MM.1S (cell line): ENCODE measurements at regions not wholly inside any gene's neighbourhood (a gene's known extent, or its start where the extent isn't known, plus 50 kb on each side); places are given as distances from the start of the nearest gene placed in this dataset.

Source experiments
- DNase-seq: peaks from one replicate; pipeline ENCODE4 v3.0.0-alpha.2; 2015
- H2AFZ ChIP-seq: fragments of 300-600 bp; sonication (generic); 2 replicates; pipeline ENCODE4 v1.6.0; 2016; ENCODE audit warnings: antibody characterized with exemption, low read length
- H3F3A ChIP-seq: fragments of 300-600 bp; sonication (generic); 2 replicates; pipeline ENCODE4 v1.6.1; 2016; ENCODE audit warnings: mild to moderate bottlenecking, antibody characterized with exemption, low read length, moderate library complexity, mixed read lengths; ENCODE audit not compliant: insufficient read depth
- H3K27ac ChIP-seq: fragments of 300-600 bp; sonication (generic); 2 replicates; pipeline ENCODE4 v1.5.1; 2016; ENCODE audit warnings: mild to moderate bottlenecking, low read length
- H3K27me3 ChIP-seq: fragments of 300-600 bp; sonication (generic); replicated peaks from 2 replicates; pipeline ENCODE4 v1.6.0; 2016; ENCODE audit warnings: low read length; ENCODE audit not compliant: insufficient read depth
- H3K36me3 ChIP-seq: fragments of 300-600 bp; sonication (generic); replicated peaks from 2 replicates; pipeline ENCODE4 v1.6.1; 2016; ENCODE audit warnings: mild to moderate bottlenecking, low read length, mixed read lengths; ENCODE audit not compliant: insufficient read depth
- H3K4me1 ChIP-seq: fragments of 300-600 bp; sonication (generic); 2 replicates; pipeline ENCODE4 v1.6.1; 2016; ENCODE audit warnings: low read length, mixed read lengths
- H3K4me2 ChIP-seq: fragments of 300-600 bp; sonication (generic); 2 replicates; pipeline ENCODE4 v1.6.0; 2016; ENCODE audit warnings: low read depth, low read length
- H3K4me3 ChIP-seq: fragments of 300-600 bp; sonication (generic); 2 replicates; pipeline ENCODE4 v1.5.1; 2016; ENCODE audit warnings: low read length, mixed read lengths
- H3K79me2 ChIP-seq: fragments of 300-600 bp; sonication (generic); 2 replicates; pipeline ENCODE4 v1.6.1; 2016; ENCODE audit warnings: mixed run types, low read length, mixed read lengths
- H3K9ac ChIP-seq: fragments of 300-600 bp; sonication (generic); 2 replicates; pipeline ENCODE4 v1.6.1; 2016; ENCODE audit warnings: low read length, mixed read lengths
- H3K9me2 ChIP-seq: fragments of 300-600 bp; sonication (generic); replicated peaks from 2 replicates; pipeline ENCODE4 v1.6.1; 2016; ENCODE audit warnings: mild to moderate bottlenecking, low read length, mixed read lengths; ENCODE audit not compliant: insufficient read depth
- H3K9me3 ChIP-seq: fragments of 300-600 bp; sonication (generic); replicated peaks from 2 replicates; pipeline ENCODE4 v1.6.1; 2016; ENCODE audit warnings: mild to moderate bottlenecking, low read length, mixed read lengths; ENCODE audit not compliant: insufficient read depth
- H4K20me1 ChIP-seq: fragments of 300-600 bp; sonication (generic); 2 replicates; pipeline ENCODE4 v1.6.1; 2016; ENCODE audit warnings: mild to moderate bottlenecking, low read length, moderate library complexity, mixed read lengths; ENCODE audit not compliant: insufficient read depth
- CTCF ChIP-seq: fragments of 300-600 bp; sonication (generic); IDR thresholded peaks from 2 replicates; pipeline ENCODE4 v1.5.1; 2016; ENCODE audit warnings: antibody characterized with exemption, low read length, mixed read lengths
- EZH2 ChIP-seq: fragments of 300-600 bp; sonication (generic); optimal IDR thresholded peaks from 2 replicates; pipeline ENCODE3; 2017; ENCODE audit warnings: low read depth, mild to moderate bottlenecking, antibody characterized with exemption, low read length, mixed read lengths
- EZH2phosphoT487 ChIP-seq: fragments of 300-600 bp; sonication (generic); IDR thresholded peaks from 2 replicates; pipeline ENCODE4 v1.6.1; 2018; ENCODE audit warnings: antibody characterized with exemption, low read length

DNA sequence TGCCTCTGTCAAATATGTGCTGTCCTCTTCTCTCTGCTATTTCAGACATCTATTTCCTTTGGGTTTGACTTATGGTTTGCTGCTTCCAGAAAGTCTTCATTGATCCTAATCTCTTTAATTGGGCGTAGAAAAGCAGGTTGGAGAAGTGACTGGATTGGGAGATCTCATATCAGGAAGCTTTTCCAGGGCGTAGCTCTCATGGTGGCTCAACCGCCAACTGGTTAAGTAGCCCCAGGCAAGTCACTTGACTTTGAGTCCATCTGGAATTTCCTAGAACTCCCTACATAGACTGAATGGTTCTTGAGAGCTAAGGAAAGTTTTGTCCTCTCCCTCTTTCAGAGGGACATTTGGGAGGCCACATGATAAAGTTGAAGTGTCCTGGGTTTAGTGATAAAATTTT lies 192.3 kb upstream of the GLRA1 start:
- H3K9me3 ChIP-seq = no peaks in the 10 kb centered on the region
- no peaks in the 10 kb centered on the region for H4K20me1 ChIP-seq
- no peaks in the 10 kb centered on the region for H3K27me3 ChIP-seq
- H3K9me2 ChIP-seq = no peaks in the 10 kb centered on the region
- no peak overlapping the region for H3K27ac ChIP-seq
- H3F3A ChIP-seq = no peaks in the 10 kb centered on the region
- no peak overlapping the region for H2AFZ ChIP-seq
- no peak overlapping the region for H3K4me2 ChIP-seq
- TF ChIP-seq EZH2 (no peak), EZH2phosphoT487 (no peak), CTCF (no peak)
- no peak overlapping the region for H3K9ac ChIP-seq
- no peaks in the 10 kb centered on the region for H3K79me2 ChIP-seq
- DNase-seq = no peak
- H3K4me3 ChIP-seq = no peak overlapping the region
- H3K36me3 ChIP-seq = no peaks in the 10 kb centered on the region
- no peaks in the 10 kb centered on the region for H3K4me1 ChIP-seq

DNA sequence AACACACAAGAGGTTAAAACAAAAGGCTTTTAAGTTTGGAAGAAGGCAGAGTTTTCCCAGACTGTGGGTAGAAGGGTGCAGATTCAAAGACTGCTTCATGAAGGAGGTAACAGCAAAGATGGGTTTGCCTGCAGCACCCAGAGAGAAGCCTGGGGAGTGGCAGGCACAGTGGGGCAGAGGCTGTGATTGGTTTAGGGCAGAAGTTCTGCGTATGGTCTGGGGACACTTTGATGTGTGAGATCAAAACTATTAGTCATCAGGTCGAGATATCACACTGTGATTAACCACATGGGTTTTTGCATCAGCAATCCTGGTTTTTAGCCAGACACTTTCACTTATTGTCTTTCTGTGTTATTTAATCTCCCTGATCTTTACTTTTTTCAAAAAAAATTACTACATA lies 188.8 kb upstream of the GLRA1 start:
- no peaks in the 10 kb centered on the region for H3K27me3 ChIP-seq
- H3K4me2 ChIP-seq = no peak overlapping the region
- H3K27ac ChIP-seq = no peak overlapping the region
- no peak overlapping the region for H3K9ac ChIP-seq
- no peaks in the 10 kb centered on the region for H3K36me3 ChIP-seq
- no peak overlapping the region for H2AFZ ChIP-seq
- no peaks in the 10 kb centered on the region for H3K79me2 ChIP-seq
- no peaks in the 10 kb centered on the region for H3K9me3 ChIP-seq
- no peaks in the 10 kb centered on the region for H3F3A ChIP-seq
- no peaks in the 10 kb centered on the region for H4K20me1 ChIP-seq
- H3K9me2 ChIP-seq = no peaks in the 10 kb centered on the region
- no peak overlapping the region for H3K4me3 ChIP-seq
- no peaks in the 10 kb centered on the region for H3K4me1 ChIP-seq
- TF ChIP-seq CTCF (no peak), EZH2phosphoT487 (no peak), EZH2 (no peak)
- no peak for DNase-seq

DNA sequence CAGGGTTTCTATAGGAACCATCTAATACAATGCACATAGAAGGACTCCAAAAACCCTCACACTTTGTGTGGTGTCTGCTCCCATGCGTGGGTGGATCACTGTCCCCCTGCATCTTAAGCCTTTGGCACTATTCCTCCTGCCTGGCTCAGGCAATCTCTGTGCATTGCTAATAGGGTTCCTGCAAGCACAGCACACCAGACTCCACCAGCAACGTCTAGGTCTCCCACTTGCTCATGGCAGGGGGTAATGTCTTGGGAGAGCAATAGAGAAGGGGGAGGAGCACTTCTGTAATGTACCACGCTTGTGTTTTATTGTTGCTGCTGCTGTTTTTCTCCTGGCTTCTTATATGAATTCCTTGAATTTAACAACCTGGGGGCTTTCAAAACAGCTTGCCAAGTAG lies 182.6 kb upstream of the GLRA1 start:
- Histone ChIP-seq H2AFZ (no peak overlapping the region), H3F3A (no peaks in the 10 kb centered on the region), H3K36me3 (no peaks in the 10 kb centered on the region), H3K4me1 (no peaks in the 10 kb centered on the region), H3K27ac (no peak overlapping the region), H3K4me2 (no peak overlapping the region), H3K27me3 (no peaks in the 10 kb centered on the region), H4K20me1 (no peaks in the 10 kb centered on the region), H3K9me2 (no peaks in the 10 kb centered on the region), H3K9ac (no peak overlapping the region), H3K9me3 (no peaks in the 10 kb centered on the region), H3K79me2 (no peaks in the 10 kb centered on the region), H3K4me3 (no peak overlapping the region)
- no peak for DNase-seq
- TF ChIP-seq EZH2 (no peak), CTCF (no peak), EZH2phosphoT487 (no peak)

- no peak overlapping the region for H3K4me2 ChIP-seq
These were observed 181.9 kb upstream of the GLRA1 start for GRCh38 chr5:152106571-152106970.

More at GRCh38 chr5:152106571-152106970, 181.9 kb upstream of the GLRA1 start:
- Histone ChIP-seq H2AFZ (no peak overlapping the region), H3K27me3 (no peaks in the 10 kb centered on the region), H3K36me3 (no peaks in the 10 kb centered on the region), H3K4me1 (no peaks in the 10 kb centered on the region), H4K20me1 (no peaks in the 10 kb centered on the region), H3K27ac (no peak overlapping the region), H3K9me3 (no peaks in the 10 kb centered on the region), H3K9me2 (no peaks in the 10 kb centered on the region), H3K9ac (no peak overlapping the region), H3K79me2 (no peaks in the 10 kb centered on the region), H3F3A (no peaks in the 10 kb centered on the region), H3K4me3 (no peak overlapping the region)
- no peak for TF ChIP-seq CTCF
- TF ChIP-seq EZH2phosphoT487 = no peak
- TF ChIP-seq EZH2 = no peak
- DNase-seq = no peak
